Heart right ventricle (tissue), 16 donors: ENCODE measurements at regions not wholly inside any gene's neighbourhood (a gene's known extent, or its start where the extent isn't known, plus 50 kb on each side); places are given as distances from the start of the nearest gene placed in this dataset.

Experiments used
- ATAC-seq, 8 donors: fragments of 200-7000 bp; cut with Tn5 transposase; one replicate each; pipeline ENCODE4 v1.9.1; 2020; ENCODE audit warnings: mild to moderate bottlenecking in 8 of 8, moderate library complexity in 8 of 8, moderate number of reproducible peaks in 1 of 8
- DNase-seq, 2 donors: peaks; one replicate each; pipeline ENCODE4 v3.0.0-alpha.2; 2020
- H3K27ac ChIP-seq, 10 donors: fragments of 200-600 bp; sonication (generic) in 2 of 10; one replicate each; pipeline versions ENCODE4 v1.5.0 to v1.8.0; 2020 to 2022; ENCODE audit warnings: mild to moderate bottlenecking in 3 of 10
- H3K27me3 ChIP-seq, 7 donors: fragments of 200-600 bp; one replicate each; pipeline ENCODE4 v1.8.0; 2021 to 2022; ENCODE audit warnings: mild to moderate bottlenecking in 2 of 7
- H3K36me3 ChIP-seq, 9 donors: fragments of 200-600 bp; sonication (generic) in 1 of 9; one replicate each; pipeline versions ENCODE4 v1.5.0 to v1.8.0; 2020 to 2022; ENCODE audit warnings: mild to moderate bottlenecking in 2 of 9
- H3K4me1 ChIP-seq, 9 donors: fragments of 200-600 bp; sonication (generic) in 1 of 9; one replicate each; pipeline versions ENCODE4 v1.5.0 to v1.8.0; 2020 to 2022; ENCODE audit warnings: mild to moderate bottlenecking in 4 of 9
- H3K4me3 ChIP-seq, 10 donors: fragments of 200-600 bp; sonication (generic) in 2 of 10; one replicate each; pipeline versions ENCODE4 v1.5.0 to v1.8.0; 2020 to 2022; ENCODE audit warnings: mild to moderate bottlenecking in 7 of 10, moderate library complexity in 2 of 10
- H3K9me3 ChIP-seq, 11 donors: fragments of 200-600 bp in 10 of 11; sonication (generic) in 2 of 11; one replicate each; pipeline versions ENCODE4 v1.5.0 to v1.8.0; 2013 to 2022; ENCODE audit warnings: mild to moderate bottlenecking in 2 of 11, control low read depth in 1 of 11, moderate library complexity in 1 of 11
- WGBS, 2 donors: extraction: QIAGEN DNeasy Blood & Tissue Kit; methylation state at CpG; one replicate each; pipeline ENCODE4 v1.1.7; 2013; ENCODE audit warnings: inconsistent platforms in 1 of 2; 5-methylcytosine and 5-hydroxymethylcytosine counted together
- intact Hi-C, 10 donors: fragments of 100-400 bp; cut with DNase I; formaldehyde crosslinking; loops; one replicate each; pipeline versions ENCODE4 v1.11.1 to v1.14.2; 2022
- TF ChIP-seq, protein P1 (sequence below), 9 donors: fragments of 200-600 bp; sonication (generic) in 2 of 9; IDR thresholded peaks; one replicate each; pipeline versions ENCODE4 v1.5.0 to v1.8.0; 2021 to 2022; ENCODE audit warnings: antibody characterized with exemption in 9 of 9, mild to moderate bottlenecking in 5 of 9, moderate library complexity in 1 of 9
- donor health status: Arrhythmogenic right ventricular cardiomyopathy.
- donor health status: ischemic (EF 13 %, LVEDD 7.1; RV severe dilation, severe dysfunction).
- donor health status: healthy with polysubstance abuse.
- donor health status: DM: no; HTN: yes; CAD: no.
- donor health status: DM: no; HTN: no; CAD: no.
- donor health status: ischemic (EF 25% LVEDD 6.9; RV normal size, moderate dysfunction).
- donor health status: ischemic (EF 25% LVEDD 5.7; RV mildly dilated, moderate dysfunction).
- donor health status: healthy.
- donor health status: DM: yes; HTN: yes; CAD: no.
- donor health status: Ischemic cardiomyopathy.
- donor health status: ischemic (EF 35%, LVEDD 5.7; RV mildly dilated, moderate dysfunction).
- donor health status: nonischemic (EF 11% LVEDD 7.7; RV severe dilation, severe dysfunction).
- donor health status: DM: yes; HTN: yes; CAD: no.
- donor health status: PGD.
- donor health status: ischemic (EF 29% LVEDD 5.4; RV normal size, mild dysfunction).
- donor health status: nonischemic (EF 23%, LVEDD 6.1; RV moderate dilation, normal function).

- TF ChIP-seq, protein P1, sequence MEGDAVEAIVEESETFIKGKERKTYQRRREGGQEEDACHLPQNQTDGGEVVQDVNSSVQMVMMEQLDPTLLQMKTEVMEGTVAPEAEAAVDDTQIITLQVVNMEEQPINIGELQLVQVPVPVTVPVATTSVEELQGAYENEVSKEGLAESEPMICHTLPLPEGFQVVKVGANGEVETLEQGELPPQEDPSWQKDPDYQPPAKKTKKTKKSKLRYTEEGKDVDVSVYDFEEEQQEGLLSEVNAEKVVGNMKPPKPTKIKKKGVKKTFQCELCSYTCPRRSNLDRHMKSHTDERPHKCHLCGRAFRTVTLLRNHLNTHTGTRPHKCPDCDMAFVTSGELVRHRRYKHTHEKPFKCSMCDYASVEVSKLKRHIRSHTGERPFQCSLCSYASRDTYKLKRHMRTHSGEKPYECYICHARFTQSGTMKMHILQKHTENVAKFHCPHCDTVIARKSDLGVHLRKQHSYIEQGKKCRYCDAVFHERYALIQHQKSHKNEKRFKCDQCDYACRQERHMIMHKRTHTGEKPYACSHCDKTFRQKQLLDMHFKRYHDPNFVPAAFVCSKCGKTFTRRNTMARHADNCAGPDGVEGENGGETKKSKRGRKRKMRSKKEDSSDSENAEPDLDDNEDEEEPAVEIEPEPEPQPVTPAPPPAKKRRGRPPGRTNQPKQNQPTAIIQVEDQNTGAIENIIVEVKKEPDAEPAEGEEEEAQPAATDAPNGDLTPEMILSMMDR (IDR thresholded peaks at IDR 0.05) = no peak
- WGBS, 2 donors = 76 to 77% methylated on average over 10 of the region's 10 CpGs
- no peak overlapping the region for H3K4me3 ChIP-seq
- peaks cover 0 to 19% (median 4%) of the 10 kb centered on the region in 7 donors for H3K27me3 ChIP-seq
- intact Hi-C loops = no loop called here
- ATAC-seq (no peak), DNase-seq (no peak)
- no peaks in the 10 kb centered on the region for H3K36me3 ChIP-seq
- H3K4me1 ChIP-seq = no peaks in the 10 kb centered on the region
- no peak overlapping the region for H3K27ac ChIP-seq
- peaks cover 0 to 29% (median 16%) of the 10 kb centered on the region in 11 donors for H3K9me3 ChIP-seq
Measured at GRCh38 chr1:4207842-4208692, 308.0 kb upstream of the C1orf174 start.

- H3K4me3 ChIP-seq = no peak overlapping the region
- WGBS, 2 donors = 48 to 49% methylated on average over 1 of the region's 1 CpG
- ATAC-seq = no peak
- intact Hi-C loops = no loop called here
- H3K27ac ChIP-seq = no peak overlapping the region
- H3K36me3 ChIP-seq = no peaks in the 10 kb centered on the region
- peaks cover 0 to 24% (median 12%) of the 10 kb centered on the region in 7 donors for H3K27me3 ChIP-seq
- H3K4me1 ChIP-seq = no peaks in the 10 kb centered on the region
- DNase-seq = no peak
- H3K9me3 ChIP-seq = peaks cover 0 to 17% (median 8%) of the 10 kb centered on the region in 11 donors
- TF ChIP-seq, protein P1 (IDR thresholded peaks at IDR 0.05) = no peak
Measured at GRCh38 chr1:4210043-4210442, 310.0 kb upstream of the C1orf174 start.

DNA sequence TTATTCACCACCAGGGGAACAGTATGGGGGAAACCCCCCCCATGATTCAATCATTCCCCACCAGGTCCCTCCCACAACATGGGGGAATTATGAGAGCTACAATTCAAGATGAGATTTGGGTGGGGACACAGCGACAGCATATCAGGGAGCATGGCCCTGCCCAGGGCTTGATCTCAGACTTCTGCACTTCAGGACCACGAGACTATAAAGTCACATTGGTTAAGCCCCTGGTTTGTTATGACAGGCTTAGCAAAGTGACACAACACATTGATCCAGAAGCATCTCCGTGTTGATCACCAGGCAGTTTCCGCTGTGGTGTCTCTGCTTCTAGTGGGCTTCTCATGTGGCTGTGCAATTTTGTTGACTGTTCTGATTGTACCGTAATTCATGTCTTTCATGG is 312.7 kb upstream of the C1orf174 start:
- no peak overlapping the region for H3K27ac ChIP-seq
- no peaks in the 10 kb centered on the region for H3K4me1 ChIP-seq
- H3K9me3 ChIP-seq = no peaks in the 10 kb centered on the region
- TF ChIP-seq, protein P1 (IDR thresholded peaks at IDR 0.05) = no peak
- no peaks in the 10 kb centered on the region for H3K36me3 ChIP-seq
- DNase-seq (no peak), ATAC-seq (no peak)
- intact Hi-C loops = no loop called here
- 76 to 81% methylated on average over 5 of the region's 5 CpGs for WGBS, 2 donors
- peaks cover 0 to 32% (median 16%) of the 10 kb centered on the region in 7 donors for H3K27me3 ChIP-seq
- no peak overlapping the region for H3K4me3 ChIP-seq

- Histone ChIP-seq H3K36me3 (no peaks in the 10 kb centered on the region), H3K27ac (no peak overlapping the region), H3K9me3 (no peaks in the 10 kb centered on the region), H3K27me3 (peaks cover 0 to 32% (median 16%) of the 10 kb centered on the region in 7 donors), H3K4me1 (no peaks in the 10 kb centered on the region), H3K4me3 (no peak overlapping the region)
- TF ChIP-seq, protein P1 (IDR thresholded peaks at IDR 0.05) = no peak
- DNase-seq (no peak), ATAC-seq (no peak)
- 39 to 49% methylated on average over 18 of the region's 18 CpGs for WGBS, 2 donors
- intact Hi-C loops = no loop called here
Measured at GRCh38 chr1:4213366-4213973, 313.4 kb upstream of the C1orf174 start.
